ENCODE measurements at regions not wholly inside any gene's neighbourhood (a gene's known extent, or its start where the extent isn't known, plus 50 kb on each side); places are given as distances from the start of the nearest gene placed in this dataset.

GRCh38 chr16:13557418-13557817 is 362.5 kb upstream of the ERCC4 start:
- no peaks in the 10 kb centered on the region for H3K4me1 Mint-ChIP-seq
- H3K36me3 Mint-ChIP-seq (ENCODE audit: low read depth), result no peaks in the 10 kb centered on the region
- no peak overlapping the region for H3K27ac Mint-ChIP-seq
- ChIA-PET POLR2A (no interaction called here), CTCF (no interaction called here)
- no peak overlapping the region for H3K4me3 Mint-ChIP-seq
- intact Hi-C loops (cut with micrococcal nuclease), result no loop called here
- H3K9me3 Mint-ChIP-seq, result no peaks in the 10 kb centered on the region
- TF ChIP-seq, protein P1, sequence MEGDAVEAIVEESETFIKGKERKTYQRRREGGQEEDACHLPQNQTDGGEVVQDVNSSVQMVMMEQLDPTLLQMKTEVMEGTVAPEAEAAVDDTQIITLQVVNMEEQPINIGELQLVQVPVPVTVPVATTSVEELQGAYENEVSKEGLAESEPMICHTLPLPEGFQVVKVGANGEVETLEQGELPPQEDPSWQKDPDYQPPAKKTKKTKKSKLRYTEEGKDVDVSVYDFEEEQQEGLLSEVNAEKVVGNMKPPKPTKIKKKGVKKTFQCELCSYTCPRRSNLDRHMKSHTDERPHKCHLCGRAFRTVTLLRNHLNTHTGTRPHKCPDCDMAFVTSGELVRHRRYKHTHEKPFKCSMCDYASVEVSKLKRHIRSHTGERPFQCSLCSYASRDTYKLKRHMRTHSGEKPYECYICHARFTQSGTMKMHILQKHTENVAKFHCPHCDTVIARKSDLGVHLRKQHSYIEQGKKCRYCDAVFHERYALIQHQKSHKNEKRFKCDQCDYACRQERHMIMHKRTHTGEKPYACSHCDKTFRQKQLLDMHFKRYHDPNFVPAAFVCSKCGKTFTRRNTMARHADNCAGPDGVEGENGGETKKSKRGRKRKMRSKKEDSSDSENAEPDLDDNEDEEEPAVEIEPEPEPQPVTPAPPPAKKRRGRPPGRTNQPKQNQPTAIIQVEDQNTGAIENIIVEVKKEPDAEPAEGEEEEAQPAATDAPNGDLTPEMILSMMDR (IDR thresholded peaks at IDR 0.05), result no peak
- no peaks in the 10 kb centered on the region for H3K27me3 Mint-ChIP-seq
- ATAC-seq (ENCODE audit: low read depth), result no peak
- DNase-seq, result no peak

DNA sequence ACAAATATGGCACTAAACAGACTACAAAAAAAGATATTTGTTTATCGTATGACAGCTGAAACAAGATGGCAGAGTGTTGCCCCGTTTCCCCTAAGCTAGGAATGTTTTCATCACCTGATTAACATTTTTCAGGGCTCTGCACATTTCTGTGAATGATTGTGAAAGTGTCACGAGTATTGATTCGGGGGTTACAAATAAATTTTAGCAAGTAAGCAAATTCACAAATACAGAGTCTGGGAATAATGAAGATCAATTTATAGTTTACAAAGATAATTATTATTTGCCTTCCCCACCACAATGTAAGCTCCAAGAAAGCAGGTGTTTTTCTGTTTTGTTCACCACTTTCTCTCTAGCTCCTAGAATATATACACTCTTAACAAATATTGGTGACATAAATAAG is 361.2 kb upstream of the ERCC4 start:
- Mint-ChIP-seq H3K9me3 (no peaks in the 10 kb centered on the region), H3K27ac (no peak overlapping the region), H3K4me3 (no peak overlapping the region), H3K4me1 (no peaks in the 10 kb centered on the region), H3K27me3 (no peaks in the 10 kb centered on the region), H3K36me3 (ENCODE audit: low read depth) (no peaks in the 10 kb centered on the region)
- ATAC-seq (ENCODE audit: low read depth) (no peak), DNase-seq (no peak)
- ChIA-PET CTCF (no interaction called here), POLR2A (interaction anchor here (1.2 kb wide), 1 partner anchor 21 kb away, joined by 3 read pairs; no protein-coding TSS in a partner anchor)
- TF ChIP-seq, protein P1 (IDR thresholded peaks at IDR 0.05), result no peak
- intact Hi-C loops (cut with micrococcal nuclease), result no loop called here

DNA sequence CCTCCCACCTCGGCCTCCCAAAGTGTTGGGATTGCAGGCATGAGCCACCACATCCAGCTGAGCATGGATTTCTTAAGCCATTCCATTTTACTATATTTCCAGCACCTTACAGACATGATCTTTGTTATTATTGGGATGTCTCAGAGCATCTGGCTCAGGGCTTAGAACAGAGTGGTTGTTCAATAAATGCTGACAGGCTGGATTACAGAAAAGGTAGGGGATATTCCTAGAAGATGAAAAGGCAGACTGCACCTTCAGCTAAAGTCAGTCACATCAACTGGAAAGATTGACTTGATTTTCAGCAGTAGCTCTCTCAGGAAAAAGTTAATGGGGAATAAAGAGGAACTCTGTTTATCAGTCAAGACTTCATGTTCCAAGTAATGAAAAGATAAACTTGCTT is 360.3 kb upstream of the ERCC4 start:
- CTCF ChIA-PET, result no interaction called here

DNA sequence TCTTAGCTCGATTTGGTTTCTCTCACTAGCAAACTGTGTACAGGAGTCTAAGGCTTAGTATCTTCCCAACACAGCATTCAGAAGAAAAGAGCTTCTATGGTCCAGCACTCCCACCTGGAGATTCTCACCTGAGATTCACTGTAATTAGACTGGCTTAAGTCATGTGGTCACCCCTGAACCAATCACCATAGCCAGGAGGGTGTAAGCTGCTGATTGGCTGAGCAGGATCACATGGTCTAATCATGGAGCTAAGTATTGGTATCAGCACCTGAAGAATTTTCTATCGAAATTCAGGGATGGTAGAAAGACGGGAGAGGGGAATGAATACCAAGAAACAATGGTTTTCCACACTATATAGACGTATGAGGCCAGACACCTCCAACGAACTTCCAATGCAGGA is 359.8 kb upstream of the ERCC4 start:
- TF ChIP-seq, protein P1 (IDR thresholded peaks at IDR 0.05), result no peak
- intact Hi-C loops (cut with micrococcal nuclease), result no loop called here
- CTCF ChIA-PET, result no interaction called here

More for the DNA sequence above, 360.3 kb upstream of the ERCC4 start:
- H3K27ac Mint-ChIP-seq, result no peak overlapping the region
- H3K9me3 Mint-ChIP-seq, result no peaks in the 10 kb centered on the region
- ATAC-seq (ENCODE audit: low read depth) (no peak), DNase-seq (no peak)
- H3K27me3 Mint-ChIP-seq, result no peaks in the 10 kb centered on the region
- no peaks in the 10 kb centered on the region for H3K4me1 Mint-ChIP-seq
- no peak overlapping the region for H3K4me3 Mint-ChIP-seq
- TF ChIP-seq, protein P1 (IDR thresholded peaks at IDR 0.05), result no peak
- intact Hi-C loops (cut with micrococcal nuclease), result no loop called here
- H3K36me3 Mint-ChIP-seq (ENCODE audit: low read depth), result no peaks in the 10 kb centered on the region
- POLR2A ChIA-PET, result interaction anchor here (1.2 kb wide), 1 partner anchor 20 kb away, joined by 3 read pairs; no protein-coding TSS in a partner anchor

DNA sequence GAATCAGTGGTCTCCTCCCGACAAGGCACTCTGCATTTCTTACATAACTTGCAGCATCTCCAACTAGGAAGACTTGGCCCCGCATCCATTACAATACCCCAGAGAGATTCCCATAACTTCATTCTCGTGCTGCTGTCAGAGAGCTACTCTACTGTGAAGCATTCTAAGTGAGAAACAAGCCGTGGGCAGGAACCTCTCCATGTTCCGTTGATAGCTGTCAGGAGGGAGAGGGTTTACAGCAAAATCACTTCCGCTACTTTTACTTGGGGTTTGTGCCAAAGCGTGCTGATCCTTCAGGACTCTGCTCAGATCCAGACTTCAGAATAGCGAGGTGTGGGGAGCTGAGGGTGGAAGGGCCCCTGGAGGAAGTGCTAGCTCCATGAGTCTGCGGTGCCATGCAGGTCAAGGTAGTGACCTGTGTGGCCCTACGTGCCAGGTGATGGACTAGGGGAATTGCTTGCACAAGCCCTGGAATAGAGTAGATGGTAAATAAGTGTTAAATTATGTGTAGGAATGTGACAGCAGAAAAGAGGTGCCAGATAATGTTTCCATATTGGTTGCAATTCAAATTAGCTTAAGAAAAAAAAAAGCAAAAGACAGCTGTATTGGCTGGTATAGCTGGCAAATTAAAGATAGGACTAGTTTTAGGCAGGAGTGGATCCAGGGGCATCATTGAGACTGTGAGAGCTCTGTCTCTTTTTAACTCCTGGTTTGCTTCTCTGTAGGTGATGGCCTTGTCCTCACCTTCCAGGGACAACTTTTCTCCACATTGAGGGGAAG is 358.5 kb upstream of the ERCC4 start:
- H3K27ac Mint-ChIP-seq, result no peak overlapping the region
- TF ChIP-seq, protein P1 (IDR thresholded peaks at IDR 0.05), result no peak
- ATAC-seq (ENCODE audit: low read depth) (no peak), DNase-seq (no peak)
- no peaks in the 10 kb centered on the region for H3K4me1 Mint-ChIP-seq
- ChIA-PET POLR2A (no interaction called here), CTCF (no interaction called here)
- H3K27me3 Mint-ChIP-seq, result no peaks in the 10 kb centered on the region
- no peaks in the 10 kb centered on the region for H3K36me3 Mint-ChIP-seq (ENCODE audit: low read depth)
- no peak overlapping the region for H3K4me3 Mint-ChIP-seq
- no peaks in the 10 kb centered on the region for H3K9me3 Mint-ChIP-seq
- intact Hi-C loops (cut with micrococcal nuclease), result no loop called here

More for the DNA sequence above, 359.8 kb upstream of the ERCC4 start:
- Mint-ChIP-seq H3K36me3 (ENCODE audit: low read depth) (no peaks in the 10 kb centered on the region), H3K4me3 (no peak overlapping the region), H3K27ac (no peak overlapping the region), H3K27me3 (no peaks in the 10 kb centered on the region), H3K9me3 (no peaks in the 10 kb centered on the region), H3K4me1 (no peaks in the 10 kb centered on the region)
- ATAC-seq (ENCODE audit: low read depth), result no peak
- DNase-seq, result no peak
- POLR2A ChIA-PET, result no interaction called here

Data from activated B cell treated with CpG ODN at 0.5 μM for 24 hours (primary cell).